ENCODE measurements at regions not wholly inside any gene's neighbourhood (a gene's known extent, or its start where the extent isn't known, plus 50 kb on each side); places are given as distances from the start of the nearest gene placed in this dataset.

DNA sequence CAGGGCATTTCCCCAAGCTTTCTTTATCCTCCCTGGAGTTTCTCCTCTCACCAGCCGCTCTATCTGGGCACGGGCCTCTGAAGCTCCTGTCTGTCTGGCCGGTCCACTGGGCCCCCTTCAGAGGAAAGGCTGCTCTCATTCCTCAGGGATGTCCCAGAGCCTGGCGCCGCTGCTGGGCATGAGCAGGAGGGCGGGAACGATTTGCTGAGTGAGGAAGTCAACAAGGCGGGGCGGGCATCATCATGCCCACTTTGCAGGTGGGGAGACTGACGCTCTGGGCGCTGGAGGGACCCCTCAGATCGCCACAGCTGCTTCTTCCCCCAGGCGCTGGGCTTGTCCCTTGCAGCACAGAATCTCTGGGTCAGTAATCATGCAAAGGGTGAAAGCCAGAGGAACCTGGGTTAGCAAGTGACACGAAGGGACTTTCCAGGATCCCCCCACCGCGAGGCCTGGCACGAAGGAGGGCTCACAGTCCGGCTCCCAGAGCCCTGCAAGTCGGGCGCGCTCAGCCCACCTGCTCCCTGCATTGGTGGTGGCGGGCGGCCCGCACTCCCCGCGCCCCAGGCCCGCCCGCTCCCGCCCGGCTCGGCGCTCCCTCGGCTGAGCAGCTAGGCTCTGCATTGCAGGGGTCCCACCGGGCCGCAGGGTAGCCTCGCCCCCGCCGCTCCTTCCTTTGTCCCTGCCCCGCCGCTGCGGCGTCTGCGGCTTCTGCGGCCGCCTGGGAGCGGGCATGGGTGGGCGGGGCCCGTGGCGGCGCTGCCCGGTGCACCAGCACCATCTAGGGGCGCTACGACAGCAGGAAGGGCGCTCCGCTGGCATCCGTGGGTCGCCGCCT lies 157.8 kb downstream of the CYRIA start:
- DNase-seq (ENCODE audit: low spot score) = no peak

DNA sequence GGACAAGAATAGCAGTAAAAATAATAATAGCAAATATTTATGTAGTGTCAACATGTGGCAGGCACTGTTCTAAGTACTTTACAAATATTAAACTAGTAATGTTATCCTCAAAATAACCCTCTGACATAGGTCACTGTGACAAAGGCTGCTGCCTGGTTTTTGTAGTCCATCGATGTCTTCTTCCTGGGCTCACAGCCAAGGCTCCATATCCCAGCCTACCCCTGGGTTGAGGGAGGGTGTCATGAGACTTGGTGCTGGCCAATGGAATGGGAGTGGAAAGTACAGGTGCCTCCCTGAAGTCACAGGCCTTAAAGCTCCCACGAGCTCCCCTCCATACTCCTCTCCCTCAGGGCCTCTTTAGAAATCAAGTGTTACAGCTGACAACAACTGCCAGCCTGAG lies 159.3 kb downstream of the CYRIA start:
- DNase-seq (ENCODE audit: low spot score) = no peak

DNA sequence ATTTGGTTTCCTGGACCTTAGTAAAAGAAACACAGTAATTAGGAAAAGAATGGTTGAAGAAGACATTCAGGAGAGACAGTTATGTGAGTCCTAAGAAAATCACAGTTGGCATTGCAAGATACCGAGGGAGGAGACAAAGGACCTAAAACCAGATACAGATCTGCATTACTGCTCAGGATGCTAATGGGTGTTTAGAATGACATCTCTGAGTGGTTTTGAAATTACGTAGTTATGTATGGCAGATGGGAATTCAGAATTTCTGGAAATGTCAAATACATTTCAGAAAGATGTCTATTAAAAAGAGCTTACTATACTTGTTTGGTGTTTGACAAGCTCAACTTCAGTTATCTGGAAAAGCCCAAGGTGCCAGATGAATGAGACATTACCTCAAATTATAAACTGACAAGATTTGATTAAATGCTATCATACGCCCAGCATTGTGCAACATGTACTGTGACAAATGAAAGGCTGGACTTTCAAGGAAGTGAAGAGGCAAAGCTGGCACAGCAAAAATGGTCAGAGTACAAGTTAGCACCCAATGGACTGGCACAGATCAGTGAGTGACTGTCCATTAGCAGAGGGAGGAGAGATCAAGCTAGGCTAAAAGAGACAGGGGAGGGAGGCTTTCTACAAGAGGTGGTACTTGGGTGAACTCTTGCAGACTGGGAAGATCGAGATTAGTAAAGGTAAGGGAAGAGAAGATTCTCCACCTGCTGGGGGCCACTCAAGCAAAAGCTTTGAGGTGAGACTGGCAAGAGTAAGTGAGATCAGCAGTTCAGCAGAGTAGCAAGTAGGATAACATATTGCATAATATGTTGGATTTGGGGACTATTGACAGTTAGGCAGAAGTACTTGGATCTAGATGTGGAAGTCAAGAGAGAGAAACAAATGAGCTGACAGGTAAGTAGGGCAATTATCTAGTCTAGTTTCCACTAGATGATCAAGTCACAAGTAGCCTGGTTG lies 168.9 kb downstream of the CYRIA start:
- no peak for DNase-seq (ENCODE audit: low spot score)

DNA sequence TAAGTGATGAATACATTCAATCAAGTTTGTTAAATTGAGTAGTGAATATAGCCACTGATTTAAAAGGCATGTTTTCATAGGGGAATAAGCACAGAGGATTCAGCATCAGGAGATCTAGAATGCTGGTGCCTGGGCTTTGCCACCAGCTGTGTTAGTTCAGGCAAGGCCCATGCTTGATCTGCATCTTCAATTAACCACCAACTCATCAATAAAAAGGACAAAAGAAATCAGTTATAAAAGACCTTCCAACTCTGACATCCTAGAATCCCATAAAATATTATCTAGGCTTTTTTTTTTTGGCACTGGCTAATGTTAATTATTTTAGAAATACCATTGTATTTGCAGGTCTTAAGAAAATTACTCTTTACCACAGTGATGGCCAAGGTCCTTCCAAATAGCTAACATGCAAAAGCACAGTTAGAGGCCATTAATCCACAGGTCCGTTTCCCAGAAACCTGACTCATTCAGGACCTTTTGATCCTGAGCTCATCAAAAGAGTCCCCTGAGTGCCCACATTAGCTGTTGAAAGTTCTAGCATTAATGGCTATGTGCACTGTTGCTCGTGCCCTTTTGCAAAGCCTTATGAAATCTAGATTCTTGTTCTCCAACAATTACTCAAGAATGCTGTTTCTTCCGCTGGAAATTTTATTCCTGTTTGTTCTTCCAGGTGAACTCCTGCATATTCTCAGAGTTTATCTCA lies 170.0 kb downstream of the CYRIA start:
- no peak for DNase-seq (ENCODE audit: low spot score)

DNA sequence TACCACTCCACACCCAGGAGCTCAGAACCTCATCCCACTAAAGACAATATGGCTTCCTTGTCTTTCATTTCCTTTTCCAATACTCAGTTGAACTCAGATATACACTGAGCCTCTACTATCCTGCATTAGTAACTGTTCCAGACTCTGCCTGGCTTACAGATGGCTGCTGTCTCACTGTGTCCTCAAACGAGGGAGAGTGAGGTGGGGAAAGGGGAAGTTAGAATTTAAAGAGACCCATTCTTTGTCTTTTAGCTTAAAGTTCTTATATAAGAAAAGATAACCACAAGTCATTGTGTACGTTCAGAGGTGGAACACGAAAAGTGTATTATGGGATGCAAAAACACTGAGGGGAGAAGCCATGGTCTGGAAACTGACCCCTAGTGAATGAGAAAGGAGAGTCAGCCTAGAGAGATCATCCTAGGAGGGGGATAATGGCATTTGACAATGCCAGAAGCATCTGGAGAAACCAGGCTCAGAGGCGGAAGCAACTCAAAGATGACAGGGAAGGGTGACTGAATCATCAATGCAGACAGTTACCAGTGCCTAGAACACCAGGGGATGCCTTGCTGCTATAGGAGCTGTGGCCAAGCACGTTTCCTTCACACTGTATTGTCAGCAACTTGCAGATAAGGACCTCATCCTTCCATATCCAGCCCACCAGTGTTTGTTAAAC lies 170.7 kb downstream of the CYRIA start:
- no peak for DNase-seq (ENCODE audit: low spot score)

DNA sequence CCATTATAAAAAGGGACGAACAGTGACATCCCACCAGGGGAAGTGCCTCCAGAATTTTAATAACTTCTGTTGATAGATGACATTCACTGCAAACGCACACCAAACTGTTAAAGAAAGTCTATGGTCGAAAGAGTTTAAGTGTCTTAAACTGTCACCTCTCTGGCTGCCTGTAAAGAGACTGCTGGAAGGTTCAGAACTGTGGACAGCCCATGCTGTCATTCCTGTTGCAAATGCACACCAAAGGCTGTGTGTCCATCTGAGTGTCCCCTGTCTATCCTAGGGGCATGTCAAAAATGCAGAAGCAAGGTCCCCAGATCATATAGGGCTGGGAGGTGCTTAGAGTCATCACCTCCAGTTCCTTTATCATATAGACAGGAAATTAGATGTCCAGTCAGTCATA lies 171.8 kb downstream of the CYRIA start:
- DNase-seq (ENCODE audit: low spot score) = no peak

DNA sequence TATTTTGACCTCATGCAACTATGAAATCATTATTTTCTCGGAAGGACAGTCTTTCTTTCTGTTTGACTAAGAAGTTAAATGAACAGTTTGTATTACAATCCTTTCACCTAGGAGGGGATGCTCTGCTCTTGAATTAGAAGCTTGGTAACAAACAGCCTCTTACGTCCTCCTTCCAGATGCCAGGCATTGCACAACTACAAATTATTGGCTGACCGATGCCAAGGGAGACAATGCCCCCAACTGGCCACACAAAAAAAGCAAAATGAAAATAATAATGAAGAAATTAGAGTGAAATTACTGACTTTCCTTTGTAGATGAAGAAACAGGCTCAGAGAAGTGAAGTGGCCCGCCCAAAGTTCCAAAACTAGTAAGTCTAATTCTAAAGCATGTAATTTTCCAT lies 177.9 kb downstream of the CYRIA start:
- no peak for DNase-seq (ENCODE audit: low spot score)

DNA sequence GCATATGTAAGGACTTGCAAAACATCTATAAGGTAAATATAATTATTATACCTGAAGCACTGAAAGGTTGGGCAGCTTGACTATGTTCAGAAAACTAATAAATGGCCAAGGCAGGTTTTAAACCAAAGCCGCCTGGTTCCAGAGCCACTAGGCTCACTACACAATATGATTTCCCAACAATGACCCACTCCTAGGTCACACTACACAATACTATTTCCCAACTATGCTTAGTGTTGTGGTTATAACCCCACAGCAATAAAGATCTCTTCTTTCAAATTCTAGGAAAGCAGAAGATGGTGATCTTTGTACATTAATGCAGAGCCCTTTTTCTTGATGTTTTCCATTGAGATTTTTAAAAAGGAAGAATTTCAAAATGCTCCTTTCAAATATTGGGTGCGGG lies 180.4 kb downstream of the CYRIA start:
- DNase-seq (ENCODE audit: low spot score) = no peak

DNA sequence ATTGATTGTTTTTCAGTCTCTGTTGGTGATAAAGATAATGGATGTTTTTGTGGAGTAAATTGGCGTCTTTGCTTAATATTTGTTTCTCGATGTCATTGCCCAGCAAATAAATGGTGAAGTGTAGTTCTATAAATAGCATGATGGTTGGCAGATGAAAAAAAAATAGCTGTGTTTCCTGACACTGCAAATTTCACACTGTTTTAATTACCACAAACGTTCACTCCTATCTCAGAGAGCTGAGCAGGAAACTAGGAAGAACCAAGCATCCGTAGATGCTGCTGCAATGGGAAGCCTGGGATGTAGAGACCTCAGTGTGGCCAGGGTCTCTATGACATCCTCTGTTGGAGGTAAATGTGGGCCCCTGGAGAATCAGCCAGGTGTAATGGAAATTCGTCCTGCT lies 183.2 kb downstream of the CYRIA start:
- no peak for DNase-seq (ENCODE audit: low spot score)

DNA sequence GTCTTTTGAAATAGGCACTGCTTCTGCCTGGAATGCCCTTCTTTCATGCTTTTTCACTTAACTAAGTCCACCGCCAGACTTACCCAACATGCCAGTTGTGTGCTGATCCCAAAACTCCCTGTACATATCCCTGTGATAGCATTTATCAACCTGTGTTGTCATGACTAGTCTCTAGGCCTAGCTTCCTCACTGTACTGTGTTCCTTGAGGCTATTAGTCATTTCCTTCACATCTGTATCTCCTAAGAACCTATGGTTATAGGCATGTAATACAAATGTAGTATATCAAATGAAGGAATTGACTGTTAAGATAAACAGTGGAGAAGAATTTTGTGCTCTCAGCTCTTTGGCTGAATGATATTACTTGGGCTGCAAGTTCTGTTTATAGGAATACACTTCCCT lies 184.3 kb downstream of the CYRIA start:
- DNase-seq (ENCODE audit: low spot score) = no peak

DNA sequence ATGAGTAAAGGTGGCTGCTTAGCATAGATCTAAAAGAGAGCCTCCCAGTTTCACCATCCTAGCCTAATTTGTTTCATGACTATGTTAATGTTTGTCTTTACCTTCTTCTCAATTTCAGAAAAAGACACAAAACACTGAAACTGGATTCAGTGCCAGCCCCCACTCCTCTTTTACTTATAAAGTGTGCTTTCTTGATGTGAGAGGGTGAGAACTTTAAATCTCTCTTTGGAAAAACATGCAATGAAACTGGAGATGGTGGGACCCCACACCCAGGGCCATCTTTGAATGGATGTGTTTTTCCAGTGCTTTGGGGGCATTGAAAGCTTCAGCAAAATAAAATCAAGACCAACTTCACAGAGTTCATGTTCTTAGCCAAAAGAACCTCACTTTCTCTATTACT lies 185.9 kb downstream of the CYRIA start:
- DNase-seq (ENCODE audit: low spot score) = no peak

DNA sequence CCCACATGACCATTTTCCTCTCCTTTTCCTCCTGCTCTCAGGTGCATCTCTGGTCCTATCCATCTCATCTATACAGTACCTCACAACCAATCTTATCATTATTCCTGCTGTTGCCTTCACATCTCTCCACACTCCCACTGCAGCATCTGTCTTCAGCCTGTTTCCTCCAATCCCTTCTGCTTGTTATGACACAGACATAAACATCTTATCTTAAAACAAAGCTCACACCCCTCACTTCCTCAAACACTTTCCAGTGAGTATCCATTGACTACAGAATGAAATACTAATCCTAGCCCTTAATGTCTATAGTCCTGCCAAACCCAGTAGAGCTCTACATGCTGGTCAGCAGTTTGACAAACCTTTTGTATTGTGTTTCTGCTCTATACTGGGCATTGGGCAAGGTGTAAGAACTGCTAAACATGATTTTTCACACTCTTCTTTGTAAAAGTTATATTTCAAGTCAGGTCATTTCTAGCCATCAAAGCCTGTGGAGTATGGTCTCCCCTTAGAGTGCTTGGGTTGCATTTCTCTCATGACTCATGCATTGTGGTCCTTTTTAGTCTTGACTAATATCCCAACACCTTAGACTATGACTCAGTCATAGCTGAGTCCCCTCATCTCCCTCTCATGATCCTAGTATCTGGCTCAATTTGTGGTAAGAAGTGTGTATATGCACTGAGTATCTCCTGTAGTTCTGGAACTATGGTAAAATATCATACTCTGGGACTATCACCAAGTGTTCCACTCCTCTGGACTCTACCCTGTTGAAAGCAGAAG lies 187.0 kb downstream of the CYRIA start:
- no peak for DNase-seq (ENCODE audit: low spot score)

DNA sequence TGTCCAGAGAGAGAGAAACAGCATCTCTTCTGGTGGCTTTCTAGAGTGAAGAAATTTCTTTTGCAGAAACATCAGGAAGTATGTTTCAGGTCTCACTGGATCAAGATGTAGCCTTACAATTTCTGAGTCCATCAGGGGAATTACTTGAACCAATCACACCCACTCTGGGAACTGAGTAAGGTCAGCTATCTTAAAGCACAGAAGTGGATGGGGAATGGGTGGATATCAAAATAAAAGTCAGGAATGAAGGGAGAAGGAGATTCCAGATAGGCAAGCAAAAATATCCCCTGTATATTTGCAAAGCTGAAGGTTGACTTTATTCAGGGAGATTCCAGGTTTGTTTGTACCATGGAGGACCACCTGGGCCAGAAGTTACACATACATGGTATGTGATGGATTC lies 188.0 kb downstream of the CYRIA start:
- no peak for DNase-seq (ENCODE audit: low spot score)

DNA sequence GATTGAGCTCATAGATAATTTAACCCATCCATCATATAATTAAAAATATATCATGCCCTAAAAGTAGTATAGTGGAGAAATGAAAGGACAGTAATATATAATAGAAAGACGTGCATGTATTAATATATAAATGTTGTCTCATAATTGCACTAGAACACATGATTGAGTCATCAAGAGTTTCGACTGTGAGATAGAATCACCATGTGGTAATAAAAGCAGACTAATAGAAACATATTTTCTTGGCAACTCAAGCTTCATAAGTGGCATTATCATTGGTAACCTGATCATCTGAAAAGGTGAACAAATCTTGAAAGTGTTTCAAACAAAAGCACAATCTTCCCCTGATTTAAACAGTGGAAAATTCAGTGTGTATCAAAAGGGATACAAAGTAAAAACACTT lies 188.8 kb downstream of the CYRIA start:
- no peak for DNase-seq (ENCODE audit: low spot score)

DNA sequence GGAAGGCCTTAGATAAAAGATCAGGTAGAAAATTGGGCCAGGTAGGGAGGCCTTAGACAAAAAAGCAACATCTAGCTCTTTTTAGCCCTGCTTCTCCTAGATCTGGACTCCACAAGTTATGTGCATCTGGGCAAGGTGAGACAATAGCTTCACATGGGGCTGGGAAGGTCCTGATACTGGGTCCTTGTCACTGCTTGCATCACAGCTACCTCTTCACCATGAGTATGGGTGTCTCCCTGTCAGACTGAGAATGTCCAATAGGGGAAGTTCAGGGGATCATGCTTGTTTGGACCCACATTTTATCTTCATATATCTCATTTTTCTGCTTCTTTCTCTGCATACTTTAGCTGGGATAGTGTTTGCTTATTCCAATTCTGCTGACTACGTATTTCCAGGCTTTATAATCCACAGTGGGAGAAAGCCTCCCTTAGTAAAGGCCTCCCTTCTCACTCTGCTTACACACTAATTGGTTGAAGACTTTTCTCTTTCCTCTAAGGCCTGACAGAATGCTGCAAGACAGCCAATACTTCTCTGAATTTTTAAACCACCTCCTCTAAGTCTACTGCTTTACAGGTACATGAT lies 189.6 kb downstream of the CYRIA start:
- no peak for DNase-seq (ENCODE audit: low spot score)

DNA sequence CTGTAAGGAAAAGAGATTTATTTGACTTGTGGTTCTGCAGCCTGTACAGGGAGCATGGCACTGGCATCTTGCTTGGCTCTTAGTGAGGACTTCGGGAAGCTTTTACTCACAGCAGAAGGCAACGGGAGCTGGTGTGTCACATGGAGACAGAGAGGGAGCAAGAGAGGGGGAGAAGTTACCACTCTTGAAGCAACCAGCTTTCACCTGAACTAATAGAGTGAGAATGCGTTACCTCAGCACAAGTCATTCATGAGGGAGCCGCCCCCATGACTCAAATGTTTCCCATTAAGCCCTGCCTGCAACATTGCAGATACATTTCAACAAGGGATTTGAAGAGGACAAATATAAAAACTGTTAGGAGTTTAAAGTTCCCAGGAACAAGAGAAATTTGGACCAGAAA lies 190.0 kb downstream of the CYRIA start:
- no peak for DNase-seq (ENCODE audit: low spot score)

DNA sequence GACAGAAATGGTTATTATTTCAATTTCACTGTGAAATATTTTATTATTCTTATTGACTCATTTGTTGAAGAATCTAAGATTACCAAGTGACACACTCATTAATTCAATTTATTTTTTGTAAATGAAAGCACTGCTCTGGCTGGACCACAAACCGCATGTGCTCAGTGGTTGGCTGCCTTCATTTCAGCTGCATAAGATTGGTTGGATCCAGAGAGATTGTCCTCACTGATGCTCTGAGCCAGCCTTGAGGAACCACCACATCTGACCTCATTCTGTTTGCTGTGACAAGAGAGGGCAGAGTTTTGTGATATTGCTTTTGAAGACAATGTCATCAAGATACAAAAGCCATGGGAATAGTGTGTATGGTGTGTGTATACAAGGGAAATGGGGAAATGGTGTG lies 192.1 kb downstream of the CYRIA start:
- no peak for DNase-seq (ENCODE audit: low spot score)

DNA sequence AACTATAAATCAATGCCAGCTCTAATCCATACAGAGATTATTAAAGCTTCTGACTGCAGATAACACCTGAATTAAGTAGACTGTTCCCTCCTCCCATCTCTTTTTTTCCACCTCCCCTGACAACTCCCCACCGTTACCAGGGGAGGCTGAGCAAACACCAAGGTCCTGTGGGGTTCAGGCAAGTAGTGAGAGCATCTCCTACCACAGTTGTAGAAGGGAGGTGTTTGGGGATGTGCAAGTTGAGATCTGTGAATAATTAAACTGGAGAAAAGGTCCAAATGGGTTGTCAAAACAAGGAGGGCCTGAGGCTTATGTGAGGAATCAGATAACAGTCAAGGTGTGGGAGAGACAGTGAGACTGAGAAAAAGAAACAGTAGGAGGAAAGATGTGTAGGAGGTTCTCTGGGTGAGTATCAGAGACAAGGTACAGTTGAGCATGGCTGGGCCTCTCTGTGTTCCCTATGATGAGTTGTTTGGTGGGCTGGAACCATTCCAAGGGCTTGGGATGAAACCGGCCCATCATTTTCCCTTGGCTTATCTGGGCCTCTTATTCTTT lies 194.6 kb downstream of the CYRIA start:
- no peak for DNase-seq (ENCODE audit: low spot score)

DNA sequence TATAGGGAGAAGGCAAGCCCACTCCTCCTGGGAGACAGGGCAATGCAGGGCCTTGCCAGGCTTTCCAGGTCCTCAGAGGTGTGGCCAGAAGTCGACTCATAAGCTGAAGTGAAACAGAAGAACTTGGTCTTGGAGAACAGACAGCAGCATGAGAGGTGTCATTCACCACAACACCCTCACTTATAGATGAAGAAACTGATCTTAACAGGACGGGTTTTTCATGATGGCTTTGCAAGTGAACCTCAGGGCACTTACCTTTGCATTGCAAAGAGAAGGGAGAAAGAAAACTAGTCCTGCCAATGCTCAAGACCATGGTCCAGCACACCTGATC lies 198.8 kb downstream of the CYRIA start:
- DNase-seq (ENCODE audit: low spot score) = no peak
